Umbilical cord (tissue), 1 donor: ENCODE measurements at regions not wholly inside any gene's neighbourhood (a gene's known extent, or its start where the extent isn't known, plus 50 kb on each side); places are given as distances from the start of the nearest gene placed in this dataset.
A peak's percentile ranks its signal among the peaks of the same experiment; 100 is the strongest.

ENCODE experiments used
- DNase-seq: peaks from one replicate; pipeline ENCODE4 v3.0.0-alpha.2; 2015; ENCODE audit warnings: low spot score

DNA sequence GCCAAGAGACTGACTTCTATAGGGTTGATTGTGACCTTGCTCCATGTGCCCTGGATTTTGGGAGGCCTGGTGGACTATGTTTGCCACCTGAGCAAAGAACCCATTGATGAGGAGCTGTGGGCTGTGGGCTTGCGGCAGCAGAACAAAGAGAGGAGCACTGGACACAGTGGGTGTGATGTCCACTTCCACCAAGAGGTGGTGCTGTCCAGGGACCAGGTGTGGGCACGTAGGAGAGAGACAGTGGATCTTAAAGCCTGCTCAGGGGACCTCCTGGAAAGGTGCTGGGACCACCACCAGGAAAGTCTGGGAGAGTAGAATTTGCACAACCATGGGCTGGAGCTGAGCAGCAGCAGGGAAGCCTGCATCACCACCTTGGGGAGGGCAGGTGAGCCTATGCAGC lies 106.7 kb upstream of the ETS2 start:
- no peak for DNase-seq

DNA sequence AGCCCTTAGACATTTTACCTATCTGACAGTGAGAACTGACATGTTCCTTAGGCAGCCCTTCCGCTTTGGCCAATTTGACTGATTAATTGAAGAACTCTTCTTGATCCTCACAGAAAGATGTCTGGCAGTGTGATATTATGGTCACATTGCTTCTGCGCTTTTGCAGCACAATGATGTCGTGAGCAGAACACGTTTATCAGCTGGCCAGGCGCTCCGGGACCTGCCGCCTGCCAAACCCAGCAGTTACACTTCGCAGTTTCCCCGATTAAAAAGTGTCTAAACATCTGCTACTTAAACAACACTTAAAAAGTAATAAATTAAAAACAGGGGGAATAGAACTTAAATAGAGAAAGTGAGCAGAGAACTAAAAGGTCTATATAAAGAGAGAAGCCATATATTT lies 103.5 kb upstream of the ETS2 start:
- DNase-seq = no peak

DNA sequence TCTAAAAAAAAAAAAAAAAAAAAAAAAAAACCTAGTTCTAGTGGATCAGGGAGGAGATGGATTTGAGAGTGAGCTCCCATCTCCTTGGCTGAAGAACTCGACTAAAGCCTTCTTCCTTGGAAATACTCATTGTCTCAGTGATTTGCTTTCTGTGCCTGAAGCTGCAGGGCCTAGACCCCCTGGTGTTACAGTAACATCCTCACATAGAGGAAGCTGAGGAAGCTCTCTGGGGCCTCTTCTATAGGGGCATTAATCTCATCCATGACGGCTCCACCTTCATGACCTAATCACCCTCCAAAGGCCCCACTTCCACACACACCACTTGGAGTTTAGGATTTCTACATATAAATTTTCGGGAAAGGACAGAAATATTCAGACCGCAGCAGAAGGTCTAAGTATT lies 95.9 kb upstream of the ETS2 start:
- DNase-seq = no peak

DNA sequence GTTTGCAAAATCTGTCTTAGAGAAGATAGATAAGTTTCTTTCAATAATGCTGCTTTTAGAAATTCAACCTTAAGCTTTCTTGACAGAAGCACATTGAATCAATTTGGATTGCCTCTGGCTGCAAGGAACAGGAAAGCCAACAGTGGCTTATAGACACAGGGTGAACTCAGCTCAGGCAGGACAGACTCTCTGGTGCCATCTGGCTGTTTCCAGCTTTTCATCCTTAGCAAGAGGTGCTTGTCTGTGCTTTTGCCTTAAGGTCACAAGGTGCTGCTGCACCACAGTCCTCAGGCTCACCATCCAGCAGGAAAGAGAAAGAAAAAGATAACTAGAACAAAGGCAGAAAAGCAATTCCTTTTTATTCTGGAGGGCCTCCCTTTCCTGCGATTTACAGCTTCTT lies 93.7 kb upstream of the ETS2 start:
- peak; percentile 59 for DNase-seq

DNA sequence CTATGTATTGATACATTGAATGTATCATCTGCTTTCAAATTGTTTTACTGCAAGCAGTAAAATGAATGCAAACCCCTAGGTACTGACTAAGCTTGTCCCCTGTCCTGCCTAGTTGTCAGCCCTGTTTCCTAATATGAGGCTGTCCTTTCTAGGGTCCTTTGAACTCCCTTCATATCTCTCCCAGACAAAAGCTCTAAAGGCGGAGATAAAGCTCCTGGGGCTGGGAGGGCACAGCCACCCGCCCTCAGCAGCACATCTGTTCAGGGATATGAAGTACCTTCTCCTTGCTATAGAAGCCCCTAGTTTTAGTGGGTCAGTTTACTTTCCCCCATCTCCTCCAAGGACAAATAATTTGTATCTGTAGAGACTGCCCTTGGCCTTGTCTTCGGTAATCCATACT lies 93.1 kb upstream of the ETS2 start:
- DNase-seq = no peak

DNA sequence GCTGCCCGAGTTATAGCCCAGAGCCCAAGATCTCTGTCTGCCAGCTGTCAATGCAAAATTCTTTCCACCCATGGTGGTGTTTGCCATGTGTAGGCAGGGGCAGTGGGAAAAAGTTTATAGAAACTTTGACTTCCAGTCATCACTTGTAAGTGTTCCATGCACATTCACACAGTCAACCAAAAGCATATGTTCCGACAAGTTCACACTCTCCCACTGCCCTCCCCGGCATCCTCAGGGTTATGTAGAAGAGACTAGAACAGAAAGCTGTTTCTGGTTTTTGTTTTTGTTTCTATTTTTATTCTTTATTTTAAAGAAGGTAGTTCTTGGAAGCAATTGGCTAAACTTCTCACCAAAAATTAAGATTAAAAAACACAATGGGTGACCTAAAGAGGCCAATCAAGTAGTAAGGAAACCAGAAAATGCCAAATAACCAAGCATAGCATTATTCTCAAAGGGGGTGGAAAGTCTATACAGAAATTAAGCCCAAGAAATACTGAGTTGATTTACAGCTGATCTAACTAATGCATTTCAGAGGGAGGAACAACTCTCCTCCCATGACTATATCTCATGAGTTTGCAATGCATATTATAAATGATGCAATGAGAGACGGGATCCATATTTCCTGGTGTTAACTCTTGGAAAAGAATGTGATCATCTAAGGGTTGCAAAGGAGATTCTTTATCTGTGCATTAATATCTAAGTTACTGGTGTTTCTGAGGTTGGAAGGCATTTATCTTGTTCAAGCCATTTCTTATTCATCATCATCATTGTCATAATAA lies 91.5 kb upstream of the ETS2 start:
- DNase-seq = no peak

DNA sequence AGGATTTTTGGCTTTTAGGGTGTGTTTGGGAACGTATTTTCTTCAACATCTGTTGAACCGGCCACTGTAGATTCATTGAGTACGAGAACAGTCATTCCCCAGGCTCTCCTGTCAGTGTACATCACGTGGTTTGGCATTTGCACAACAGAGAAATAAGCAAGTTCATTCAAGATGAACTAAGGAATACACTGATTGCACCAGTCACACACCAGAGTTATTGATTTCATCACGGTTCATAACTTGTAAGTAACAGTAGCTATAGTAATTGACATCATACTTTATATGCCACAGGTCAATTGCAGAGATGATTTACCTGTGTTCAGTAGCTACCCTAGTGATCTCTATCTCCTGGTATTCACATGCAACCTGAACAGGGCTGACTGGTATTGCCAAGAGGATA lies 90.7 kb upstream of the ETS2 start:
- DNase-seq = no peak

DNA sequence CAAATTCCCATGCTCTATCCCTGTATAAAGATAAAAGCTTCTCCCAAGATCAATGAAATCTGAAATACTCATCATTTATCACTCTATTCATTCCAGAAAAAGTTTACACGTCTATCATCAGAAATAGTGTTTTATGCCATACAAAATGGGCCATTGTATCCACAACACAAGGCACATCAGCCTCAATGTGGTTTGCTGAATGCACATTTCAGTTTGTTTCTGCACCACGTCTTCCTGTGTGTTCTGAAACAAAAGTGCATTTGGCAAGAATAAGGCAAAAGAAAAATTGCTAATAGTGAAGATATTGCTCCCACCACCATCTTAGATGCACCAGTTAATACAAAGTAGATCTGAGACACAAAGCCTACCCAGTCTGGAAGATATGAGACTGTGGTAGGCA lies 89.6 kb upstream of the ETS2 start:
- DNase-seq = no peak

DNA sequence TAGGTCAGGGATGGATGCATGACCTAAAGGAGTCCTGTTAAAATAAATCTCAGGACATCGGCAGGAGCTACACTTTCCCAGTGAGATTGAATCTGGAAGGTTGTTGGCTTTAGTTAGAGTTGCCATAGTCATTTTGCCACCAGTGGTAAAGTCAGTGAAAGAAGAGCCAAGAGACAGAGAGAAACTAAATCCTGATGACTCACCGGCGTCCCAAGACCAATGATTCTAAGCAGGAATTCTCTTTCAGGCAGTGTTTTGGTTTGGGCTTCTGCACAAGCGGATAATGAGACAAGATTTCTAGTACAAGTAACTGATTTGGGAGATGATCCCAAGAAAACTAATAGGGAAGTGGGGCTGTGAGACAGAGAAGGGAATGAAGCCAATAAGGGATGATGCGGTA lies 88.8 kb upstream of the ETS2 start:
- peak; percentile 49 for DNase-seq

DNA sequence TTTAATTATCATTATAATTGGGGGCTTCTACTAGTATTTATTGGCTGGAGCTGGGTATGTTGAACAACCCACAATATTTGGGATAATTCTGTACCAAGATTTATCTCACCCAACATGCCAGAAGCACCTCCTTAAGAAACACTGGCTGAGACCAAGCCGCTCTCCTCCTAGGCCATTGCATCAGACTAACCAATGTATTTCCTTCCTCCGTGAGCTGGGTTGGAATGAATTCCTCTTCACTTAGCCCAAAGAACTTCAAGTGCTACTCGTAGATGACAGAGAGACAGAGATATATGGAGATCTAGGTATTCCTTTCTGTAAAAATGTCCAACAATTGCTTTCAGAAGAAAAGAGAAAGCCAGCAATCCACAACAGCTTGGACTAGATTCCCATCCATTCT lies 87.2 kb upstream of the ETS2 start:
- no peak for DNase-seq

DNA sequence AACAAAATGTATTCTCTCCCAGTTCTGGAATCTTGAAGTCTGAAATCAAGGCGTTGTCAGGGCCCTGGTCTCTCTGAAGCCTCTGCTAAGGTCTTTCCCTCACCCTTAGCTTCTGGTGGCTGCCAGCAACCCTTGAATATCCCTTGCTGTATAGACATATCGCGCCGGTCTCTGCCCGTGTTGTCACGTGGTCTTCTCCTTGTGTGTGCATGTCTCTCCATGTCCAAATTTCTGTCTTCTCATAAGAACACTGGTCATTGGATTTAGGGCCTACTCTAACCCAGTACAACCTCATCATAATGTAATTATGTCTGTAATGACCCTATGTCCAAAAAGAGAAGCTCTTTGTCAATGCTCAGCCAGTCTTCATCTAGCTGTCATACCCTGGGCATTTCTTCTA lies 85.7 kb upstream of the ETS2 start:
- no peak for DNase-seq

DNA sequence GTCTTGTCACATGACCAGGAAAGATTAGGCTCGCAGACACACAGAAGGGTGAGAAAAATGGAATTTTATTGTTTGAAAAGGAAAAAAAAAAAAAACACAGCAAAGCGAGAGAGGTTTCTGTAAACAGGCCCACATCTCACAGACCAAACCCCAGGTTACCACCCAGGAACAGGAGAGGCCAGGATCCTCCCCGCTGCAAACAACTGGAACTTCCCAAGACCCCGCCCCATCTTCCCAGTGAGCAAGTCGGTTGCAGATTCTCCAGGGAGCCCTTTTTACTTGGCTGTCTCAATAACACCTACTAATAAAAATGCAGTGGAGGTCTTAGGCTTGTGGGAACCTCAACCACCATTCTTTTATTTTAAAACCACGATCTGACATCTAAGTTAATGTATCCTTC lies 84.7 kb upstream of the ETS2 start:
- no peak for DNase-seq

DNA sequence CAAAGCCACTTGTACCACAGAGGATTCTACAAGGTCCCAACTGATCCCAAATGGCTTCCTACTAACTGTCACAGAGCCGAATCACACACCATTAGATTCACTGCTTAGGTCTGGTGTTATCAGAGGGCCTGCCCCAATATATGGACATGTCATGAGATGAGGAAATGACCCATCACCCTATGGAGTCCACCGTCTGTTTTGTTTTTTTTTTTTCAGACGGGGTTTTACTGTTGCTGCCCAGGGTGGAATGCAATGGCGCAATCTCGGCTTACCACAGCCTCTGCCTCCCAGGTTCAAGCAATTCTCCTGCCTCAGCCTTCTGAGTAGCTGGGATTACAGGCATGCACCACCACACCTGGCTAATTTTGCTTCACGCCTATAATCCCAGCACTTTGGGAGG lies 83.8 kb upstream of the ETS2 start:
- no peak for DNase-seq

DNA sequence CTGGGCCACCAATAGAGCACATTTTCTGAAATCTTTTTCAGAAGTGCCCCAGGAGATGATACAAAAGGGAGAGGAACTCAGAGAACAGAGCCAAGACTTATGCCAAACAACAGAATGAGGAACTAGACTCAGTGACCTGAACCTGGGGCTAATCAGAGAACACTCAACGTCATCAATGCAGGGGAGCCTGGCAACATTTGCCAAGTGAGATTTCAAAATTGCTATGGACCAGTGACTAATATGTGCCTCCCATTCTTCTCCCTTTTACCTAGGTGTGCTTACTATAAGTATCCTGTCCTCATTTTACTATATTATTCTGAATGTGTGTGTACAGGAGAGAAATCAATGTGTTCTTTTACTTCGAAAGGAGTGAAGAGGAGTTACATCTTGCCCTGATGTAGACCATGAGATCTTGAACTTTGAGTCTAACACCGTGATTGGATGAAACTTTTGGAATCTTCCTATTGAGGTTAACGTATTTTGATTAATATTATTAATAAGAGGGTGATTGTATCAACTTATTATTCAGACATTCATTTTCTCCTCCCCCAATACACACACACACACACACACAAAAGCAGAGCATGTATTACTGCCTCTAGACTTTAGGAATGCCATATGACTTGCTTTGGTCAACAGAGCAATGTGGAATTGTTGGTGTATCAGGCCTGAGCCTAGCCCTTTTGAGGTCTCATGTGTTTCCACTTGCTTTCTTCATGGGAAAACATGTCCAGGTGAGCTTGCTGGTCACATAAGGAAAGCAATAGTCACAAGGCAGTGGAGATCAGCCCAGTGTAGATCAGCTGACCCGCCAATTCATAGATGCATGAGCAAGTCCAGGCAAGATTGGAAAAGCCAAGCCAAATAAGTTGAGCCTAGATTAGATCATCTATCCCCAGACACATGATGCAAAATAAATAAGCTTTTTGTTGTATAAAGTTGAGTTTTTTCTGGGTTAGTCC lies 80.3 kb upstream of the ETS2 start:
- DNase-seq = no peak

DNA sequence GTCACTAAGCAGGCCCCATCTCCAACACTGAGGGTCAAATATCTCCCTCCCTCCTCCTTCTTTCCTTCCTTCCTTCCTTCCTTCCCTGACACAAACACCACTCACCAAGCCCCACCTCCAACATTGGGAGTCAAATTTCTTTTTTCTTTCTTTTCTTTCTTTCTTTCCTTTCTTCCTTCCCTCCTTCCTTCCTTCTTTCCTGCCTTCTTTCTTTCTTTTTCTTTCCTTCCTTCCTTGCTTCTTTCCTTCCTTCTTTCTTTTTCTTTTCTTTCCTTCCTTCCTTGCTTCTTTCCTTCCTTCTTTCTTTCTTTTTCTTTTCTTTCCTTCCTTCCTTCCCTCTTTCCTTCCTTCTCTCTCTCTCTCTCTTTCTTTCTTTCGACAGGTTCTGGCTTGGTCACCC lies 79.2 kb upstream of the ETS2 start:
- DNase-seq = no peak

DNA sequence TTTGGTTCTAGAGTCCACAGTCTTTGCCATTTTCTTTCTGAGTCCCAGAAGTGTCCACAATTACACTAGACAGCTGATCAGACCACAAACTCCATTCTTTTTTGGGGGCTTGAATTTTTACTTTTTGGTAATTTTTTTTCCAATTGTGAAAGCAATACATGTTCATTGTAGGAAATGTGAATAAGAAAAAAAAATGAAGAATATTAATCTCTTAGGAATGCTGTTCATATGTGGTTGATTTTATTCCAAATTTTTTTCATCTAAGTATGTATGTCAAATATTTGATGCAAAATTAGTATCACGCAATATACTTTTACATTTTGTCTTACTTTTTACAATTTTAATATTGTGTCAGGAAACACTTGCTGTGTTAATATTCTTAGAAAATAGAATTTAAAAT lies 76.4 kb upstream of the ETS2 start:
- DNase-seq = no peak

DNA sequence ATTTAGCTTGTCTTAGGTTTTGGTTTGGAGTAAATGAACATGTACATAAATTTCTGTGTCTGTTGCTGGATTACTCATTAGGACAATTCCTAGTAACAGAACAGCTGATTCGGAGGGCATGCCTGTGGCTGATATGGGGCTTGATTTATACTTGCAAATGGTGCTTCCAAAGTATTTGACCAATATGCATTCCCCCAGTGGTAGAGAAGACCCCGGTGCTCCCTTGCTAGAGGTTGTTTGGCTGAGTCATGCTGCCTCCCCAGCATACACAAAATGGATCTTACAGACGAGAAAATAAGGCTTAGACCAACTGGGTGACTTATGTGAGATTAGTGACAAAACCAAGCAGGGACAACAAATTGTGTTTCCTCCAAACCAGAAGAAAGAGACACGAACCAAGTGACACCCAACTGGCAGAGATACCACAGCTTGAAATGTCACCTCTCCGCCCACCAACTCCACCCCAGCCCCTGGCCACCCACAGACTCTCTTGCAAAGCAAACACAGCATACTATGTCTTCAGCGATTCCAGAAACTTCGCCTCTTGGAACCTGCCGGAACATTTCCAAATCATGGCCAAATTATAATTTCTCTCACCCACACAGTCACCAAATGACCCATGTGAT lies 75.9 kb upstream of the ETS2 start:
- DNase-seq = no peak

DNA sequence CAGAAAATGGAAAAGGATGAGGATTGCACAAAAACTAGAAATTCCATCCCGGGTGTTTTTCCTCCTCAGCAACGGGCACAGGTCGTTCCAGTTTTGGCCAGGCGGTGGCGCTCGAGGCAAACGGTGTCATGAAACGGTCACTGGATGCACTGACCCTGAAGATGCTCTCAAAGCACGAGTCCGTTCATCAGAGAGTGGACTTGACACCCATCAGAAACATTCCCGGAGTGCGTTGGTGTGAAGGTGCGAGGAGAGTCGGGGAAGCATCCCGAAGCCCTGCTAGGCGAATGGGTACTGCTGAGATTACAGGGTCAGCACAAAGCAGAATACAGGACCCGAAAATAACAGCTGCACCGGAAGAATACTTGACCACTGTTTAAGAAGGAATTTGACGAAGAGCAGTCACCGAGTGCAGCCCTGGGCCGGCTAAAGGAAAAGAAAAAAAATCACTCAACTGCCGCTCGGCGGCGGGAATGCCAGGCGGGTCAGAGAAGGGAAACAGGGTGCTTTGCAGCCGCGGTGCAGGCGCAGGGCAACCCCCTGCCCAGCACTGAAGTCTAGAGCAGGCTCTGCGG lies 71.7 kb upstream of the ETS2 start:
- DNase-seq = peak; percentile 90

DNA sequence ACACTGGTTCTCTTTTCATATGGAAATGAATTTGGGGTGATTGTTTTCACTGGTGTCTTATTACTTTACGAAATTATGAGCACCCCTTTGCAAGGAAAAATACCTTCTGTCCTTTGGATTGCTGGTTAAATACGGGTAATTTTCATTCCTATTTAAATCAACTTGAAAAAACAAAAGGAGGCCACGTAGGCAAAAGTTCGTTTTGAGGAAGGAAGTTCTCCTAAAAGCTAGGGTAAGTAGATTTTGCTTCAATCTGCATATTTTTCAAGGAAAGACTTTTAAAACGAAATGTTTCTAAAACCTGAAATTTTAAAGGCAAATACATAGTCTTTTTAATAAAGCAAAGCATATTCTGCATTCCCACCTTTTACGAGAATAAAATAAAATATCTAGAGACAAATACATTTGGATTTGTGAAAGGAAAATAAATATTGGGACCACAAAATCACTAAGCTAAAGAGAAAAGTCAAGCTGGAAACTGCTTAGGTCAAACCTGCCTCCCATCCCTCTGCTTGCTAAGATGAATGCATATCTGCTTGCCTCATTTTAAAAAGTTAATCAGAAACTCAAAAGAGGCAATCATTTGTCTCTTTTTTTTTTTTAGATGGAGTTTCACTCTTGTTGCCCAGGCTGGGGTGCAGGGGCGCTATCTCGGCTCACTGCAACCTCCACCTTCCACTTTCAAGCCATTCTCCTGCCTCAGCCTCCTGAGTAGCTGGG lies 70.9 kb upstream of the ETS2 start:
- peak; percentile 39 for DNase-seq

DNA sequence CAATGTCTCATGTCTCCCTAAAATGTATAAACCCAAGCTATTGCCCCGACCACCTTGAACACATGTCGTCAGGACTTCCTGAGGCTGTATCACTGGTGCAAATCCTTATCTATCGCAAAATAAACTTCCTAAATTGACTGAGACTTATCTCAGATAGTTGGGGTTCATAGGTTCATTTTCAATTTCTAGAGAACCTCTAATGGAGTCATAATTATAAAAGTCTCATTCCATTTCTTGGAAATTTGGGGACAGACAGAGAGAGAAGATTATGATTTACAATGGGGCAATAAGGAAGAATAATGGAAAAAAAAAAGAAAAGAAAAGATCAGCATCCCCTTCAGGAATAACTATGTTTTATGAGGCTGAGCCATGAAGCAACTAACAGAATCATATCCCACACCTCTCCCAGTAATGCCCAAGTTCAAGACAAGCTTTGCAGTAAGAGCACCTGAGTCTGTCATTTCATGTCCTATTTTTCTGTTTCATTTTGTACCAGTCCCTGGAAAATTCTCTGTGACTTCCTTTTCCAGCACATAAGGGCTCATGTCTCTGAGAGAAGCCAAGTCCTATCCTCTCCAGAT lies 70.0 kb upstream of the ETS2 start:
- DNase-seq = no peak

DNA sequence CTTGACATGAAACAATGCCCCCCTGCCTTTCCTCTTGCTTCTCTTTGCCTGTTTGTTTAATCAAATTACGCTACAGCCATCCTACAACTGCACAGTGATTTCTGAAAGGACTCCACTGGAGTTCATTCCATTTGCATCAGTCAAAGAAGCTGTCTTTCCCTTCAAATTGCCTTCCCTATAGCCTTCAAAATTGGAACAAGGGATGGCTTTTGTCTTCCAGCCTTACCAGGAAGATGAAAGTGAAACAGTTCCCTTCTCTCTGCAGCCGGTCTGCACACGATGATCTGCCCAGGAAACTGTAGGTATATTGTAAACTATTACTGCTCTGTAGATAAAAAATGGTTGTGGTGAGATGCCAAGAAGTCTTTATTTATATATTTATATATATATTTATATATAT lies 65.6 kb upstream of the ETS2 start:
- no peak for DNase-seq
